Renal cortex interstitium (tissue), 11 donors: ENCODE measurements at regions not wholly inside any gene's neighbourhood (a gene's known extent, or its start where the extent isn't known, plus 50 kb on each side); places are given as distances from the start of the nearest gene placed in this dataset.

ENCODE experiments used
- DNase-seq, 11 donors: peaks; one replicate each; pipeline ENCODE4 v3.0.0-alpha.2; 2013; ENCODE audit warnings: low read depth in 9 of 11, low spot score in 4 of 11; ENCODE audit errors: extremely low read depth in 1 of 11

- no peak for DNase-seq
Measured at GRCh38 chr7:126378642-126379041, 874.1 kb downstream of the GRM8 start.

- DNase-seq, result no peak
Measured at GRCh38 chr7:126370038-126370668, 882.6 kb downstream of the GRM8 start.

- DNase-seq, result no peak
Measured at GRCh38 chr7:126362746-126363145, 890.0 kb downstream of the GRM8 start.

GRCh38 chr7:126361183-126361582, 891.6 kb downstream of the GRM8 start:
- DNase-seq, result no peak

GRCh38 chr7:126339813-126340212, 912.9 kb downstream of the GRM8 start:
- DNase-seq, result no peak

- no peak for DNase-seq
Measured at GRCh38 chr7:126305671-126306070, 947.1 kb downstream of the GRM8 start.

- DNase-seq, result no peak
Measured at GRCh38 chr7:126303926-126304325, 948.8 kb downstream of the GRM8 start.

GRCh38 chr7:126302639-126303038, 950.1 kb downstream of the GRM8 start:
- no peak for DNase-seq

GRCh38 chr7:126286317-126286716, 966.4 kb downstream of the GRM8 start:
- DNase-seq, result no peak

- no peak for DNase-seq
Measured at GRCh38 chr7:126236261-126236660, 1016.5 kb downstream of the GRM8 start.

GRCh38 chr7:126228356-126229061, 1024.2 kb downstream of the GRM8 start:
- no peak for DNase-seq

- no peak for DNase-seq
Measured at GRCh38 chr7:126227643-126228042, 1025.1 kb downstream of the GRM8 start.

- DNase-seq, result no peak
Measured at GRCh38 chr7:126227055-126227454, 1025.7 kb downstream of the GRM8 start.

- DNase-seq, result no peak
Measured at GRCh38 chr7:126223729-126224128, 1029.0 kb downstream of the GRM8 start.

- DNase-seq, result no peak
Measured at GRCh38 chr7:126222782-126223181, 1030.0 kb downstream of the GRM8 start.

GRCh38 chr7:126215785-126216184, 1037.0 kb downstream of the GRM8 start:
- no peak for DNase-seq

- DNase-seq, result no peak
Measured at GRCh38 chr7:126213876-126214275, 1038.9 kb downstream of the GRM8 start.

- DNase-seq, result no peak
Measured at GRCh38 chr7:126211875-126212274, 1040.9 kb downstream of the GRM8 start.

- no peak for DNase-seq
Measured at GRCh38 chr7:126210707-126211106, 1042.0 kb downstream of the GRM8 start.

- DNase-seq, result no peak
Measured at GRCh38 chr7:126203185-126203584, 1049.6 kb downstream of the GRM8 start.

- DNase-seq, result no peak
Measured at GRCh38 chr7:126202177-126202576, 1050.6 kb downstream of the GRM8 start.
